ENCODE measurements at regions not wholly inside any gene's neighbourhood (a gene's known extent, or its start where the extent isn't known, plus 50 kb on each side); places are given as distances from the start of the nearest gene placed in this dataset.

DNA sequence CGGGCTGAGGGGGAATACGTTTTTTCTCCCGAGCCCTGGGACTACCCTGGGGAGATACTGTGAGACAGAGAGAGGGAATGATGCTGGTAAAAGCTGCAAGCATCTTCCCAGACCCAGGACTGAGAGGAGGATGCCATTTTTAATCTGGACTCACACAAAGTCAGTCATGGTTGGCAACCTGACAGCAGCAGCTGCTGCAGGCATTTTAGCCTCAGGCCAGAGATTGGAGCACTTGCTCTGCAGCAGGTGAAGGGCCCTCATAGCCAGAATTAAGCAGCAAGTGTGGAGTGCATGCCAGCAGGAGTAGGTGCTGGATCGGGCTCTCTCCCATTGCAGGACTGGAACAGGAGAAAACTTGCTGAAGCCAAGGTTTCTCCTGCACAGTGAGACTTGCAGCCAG lies 361.1 kb upstream of the CLEC14A start:
- ChIA-PET CTCF (ENCODE audit: low intra/inter-chr PET ratio) (no interaction called here), POLR2A (no interaction called here)
- Histone ChIP-seq H3K9me1 (ENCODE audit: control insufficient read depth, insufficient read depth, low read length) (no peaks in the 10 kb centered on the region), H3K4me1 (replicated peaks in 1 of 2; ENCODE audit: control insufficient read depth in 2 of 2, insufficient read depth in 2 of 2, low read length in 2 of 2) (no peaks in the 10 kb centered on the region), H3K4me2 (ENCODE audit: insufficient read depth, low read length) (no peak overlapping the region), H3K79me2 (ENCODE audit: control insufficient read depth, insufficient read depth, low read length) (no peaks in the 10 kb centered on the region), H3K27me3 (ENCODE audit: control insufficient read depth in 2 of 2, insufficient read depth in 2 of 2, low read length in 2 of 2) (no peaks in the 10 kb centered on the region), H2AFZ (ENCODE audit: low read depth, low read length) (no peak overlapping the region), H3K9ac (ENCODE audit: insufficient read depth in 1 of 2, low read depth in 2 of 2, low read length in 2 of 2) (no peak overlapping the region), H3K27ac (ENCODE audit: extremely low read depth, low read depth, low read length) (no peak overlapping the region), H3K4me3 (no peak overlapping the region), H3K36me3 (ENCODE audit: control insufficient read depth, insufficient read depth, low read length) (no peaks in the 10 kb centered on the region), H3K9me3 (replicated peaks; ENCODE audit: control insufficient read depth, insufficient read depth, low read depth, low read length) (no peaks in the 10 kb centered on the region), H4K20me1 (replicated peaks; ENCODE audit: control insufficient read depth, insufficient read depth, low read length) (no peaks in the 10 kb centered on the region)
- TF ChIP-seq DACH1 (IDR thresholded peaks at IDR 0.05; ENCODE audit: partially characterized antibody), result no peak
- TF ChIP-seq, protein P1, sequence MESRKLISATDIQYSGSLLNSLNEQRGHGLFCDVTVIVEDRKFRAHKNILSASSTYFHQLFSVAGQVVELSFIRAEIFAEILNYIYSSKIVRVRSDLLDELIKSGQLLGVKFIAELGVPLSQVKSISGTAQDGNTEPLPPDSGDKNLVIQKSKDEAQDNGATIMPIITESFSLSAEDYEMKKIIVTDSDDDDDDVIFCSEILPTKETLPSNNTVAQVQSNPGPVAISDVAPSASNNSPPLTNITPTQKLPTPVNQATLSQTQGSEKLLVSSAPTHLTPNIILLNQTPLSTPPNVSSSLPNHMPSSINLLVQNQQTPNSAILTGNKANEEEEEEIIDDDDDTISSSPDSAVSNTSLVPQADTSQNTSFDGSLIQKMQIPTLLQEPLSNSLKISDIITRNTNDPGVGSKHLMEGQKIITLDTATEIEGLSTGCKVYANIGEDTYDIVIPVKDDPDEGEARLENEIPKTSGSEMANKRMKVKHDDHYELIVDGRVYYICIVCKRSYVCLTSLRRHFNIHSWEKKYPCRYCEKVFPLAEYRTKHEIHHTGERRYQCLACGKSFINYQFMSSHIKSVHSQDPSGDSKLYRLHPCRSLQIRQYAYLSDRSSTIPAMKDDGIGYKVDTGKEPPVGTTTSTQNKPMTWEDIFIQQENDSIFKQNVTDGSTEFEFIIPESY (CRISPR knock-in tag; IDR thresholded peaks at IDR 0.05), result no peak
- DNase-seq (ENCODE audit: extremely low read depth in 1 of 4, low spot score in 3 of 4) (no peak), FAIRE-seq (no peak), ATAC-seq (no peak)
- in situ Hi-C loops (cut with MboI) (no loop called here), intact Hi-C loops (cut with micrococcal nuclease) (no loop called here)
- 0% methylated on average over 4 of the region's 4 CpGs for WGBS (ENCODE audit: insufficient coverage, low coverage, missing lambda C conversion rate)
- no TSS peak for BruUV-seq (replicated peaks)

DNA sequence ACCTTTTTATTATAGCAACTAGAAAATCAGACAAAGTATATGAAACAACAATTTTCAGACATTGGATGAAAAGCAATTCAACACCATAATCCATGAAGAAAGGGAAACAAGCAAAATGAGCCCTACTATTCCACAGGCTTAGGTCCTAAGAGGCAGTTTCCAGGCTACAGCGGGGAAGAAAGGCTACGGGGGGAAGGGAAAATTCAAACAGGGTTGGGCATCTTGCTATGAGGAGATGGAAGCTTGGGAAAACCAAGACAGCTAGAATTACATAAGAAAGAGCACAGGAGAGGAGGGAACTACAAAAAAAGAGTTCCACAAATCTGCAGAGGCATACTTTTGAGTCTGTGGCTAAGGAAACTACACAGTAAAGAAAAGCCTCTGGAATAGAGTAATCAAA lies 356.0 kb upstream of the CLEC14A start:
- Histone ChIP-seq H3K4me3 (no peak overlapping the region), H3K36me3 (ENCODE audit: control insufficient read depth, insufficient read depth, low read length) (no peaks in the 10 kb centered on the region), H2AFZ (ENCODE audit: low read depth, low read length) (no peak overlapping the region), H3K9me3 (replicated peaks; ENCODE audit: control insufficient read depth, insufficient read depth, low read depth, low read length) (no peaks in the 10 kb centered on the region), H3K27ac (ENCODE audit: extremely low read depth, low read depth, low read length) (no peak overlapping the region), H3K27me3 (ENCODE audit: control insufficient read depth in 2 of 2, insufficient read depth in 2 of 2, low read length in 2 of 2) (no peaks in the 10 kb centered on the region), H3K4me2 (ENCODE audit: insufficient read depth, low read length) (no peak overlapping the region), H3K9ac (ENCODE audit: insufficient read depth in 1 of 2, low read depth in 2 of 2, low read length in 2 of 2) (no peak overlapping the region), H3K9me1 (ENCODE audit: control insufficient read depth, insufficient read depth, low read length) (no peaks in the 10 kb centered on the region), H3K79me2 (ENCODE audit: control insufficient read depth, insufficient read depth, low read length) (no peaks in the 10 kb centered on the region), H4K20me1 (replicated peaks; ENCODE audit: control insufficient read depth, insufficient read depth, low read length) (no peaks in the 10 kb centered on the region), H3K4me1 (replicated peaks in 1 of 2; ENCODE audit: control insufficient read depth in 2 of 2, insufficient read depth in 2 of 2, low read length in 2 of 2) (no peaks in the 10 kb centered on the region)
- FAIRE-seq (no peak), DNase-seq (ENCODE audit: extremely low read depth in 1 of 4, low spot score in 3 of 4) (no peak), ATAC-seq (no peak)
- BruUV-seq (replicated peaks), result no TSS peak
- intact Hi-C loops (cut with micrococcal nuclease), result no loop called here
- ChIA-PET CTCF (ENCODE audit: low intra/inter-chr PET ratio) (no interaction called here), POLR2A (no interaction called here)
- WGBS (ENCODE audit: insufficient coverage, low coverage, missing lambda C conversion rate), result 0% methylated on average over 1 of the region's 2 CpGs
- in situ Hi-C loops (cut with MboI), result no loop called here
- TF ChIP-seq ETS2 (tag; IDR thresholded peaks at IDR 0.05; ENCODE audit: borderline replicate concordance, poor library complexity, severe bottlenecking) (no peak), DNMT1 (IDR thresholded peaks at IDR 0.05) (no peak)
